T-helper 1 cell (primary cell): ENCODE measurements at regions not wholly inside any gene's neighbourhood (a gene's known extent, or its start where the extent isn't known, plus 50 kb on each side); places are given as distances from the start of the nearest gene placed in this dataset.

Source experiments
- DNase-seq, 5 donors: peaks; one replicate each; pipeline ENCODE4 v3.0.0-alpha.2; 2012 to 2020

DNA sequence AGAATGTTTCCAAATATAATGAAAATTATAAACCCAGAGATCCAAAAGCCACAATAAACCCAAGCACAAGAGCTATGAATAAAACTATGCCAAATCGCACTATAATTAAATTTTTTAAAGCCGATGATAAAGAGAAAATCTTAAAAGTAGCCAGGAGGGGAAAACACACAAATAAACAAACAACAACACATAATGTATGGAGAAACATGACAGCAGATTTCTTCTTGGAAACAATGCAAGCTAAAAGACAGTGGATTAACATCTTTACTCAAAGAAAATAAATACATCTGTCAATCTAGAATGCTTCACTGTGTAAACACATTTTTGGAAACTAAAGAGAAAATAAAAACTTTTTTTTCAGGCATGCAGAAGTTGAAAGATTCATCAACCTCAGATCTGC, 53.0 kb upstream of the SMOX start:
- no peak for DNase-seq

- peak in 3 of 5 donors; percentile 6 to 39 (median 18) for DNase-seq
Observed at GRCh38 chr20:4091490-4092479, 56.8 kb upstream of the SMOX start.

DNA sequence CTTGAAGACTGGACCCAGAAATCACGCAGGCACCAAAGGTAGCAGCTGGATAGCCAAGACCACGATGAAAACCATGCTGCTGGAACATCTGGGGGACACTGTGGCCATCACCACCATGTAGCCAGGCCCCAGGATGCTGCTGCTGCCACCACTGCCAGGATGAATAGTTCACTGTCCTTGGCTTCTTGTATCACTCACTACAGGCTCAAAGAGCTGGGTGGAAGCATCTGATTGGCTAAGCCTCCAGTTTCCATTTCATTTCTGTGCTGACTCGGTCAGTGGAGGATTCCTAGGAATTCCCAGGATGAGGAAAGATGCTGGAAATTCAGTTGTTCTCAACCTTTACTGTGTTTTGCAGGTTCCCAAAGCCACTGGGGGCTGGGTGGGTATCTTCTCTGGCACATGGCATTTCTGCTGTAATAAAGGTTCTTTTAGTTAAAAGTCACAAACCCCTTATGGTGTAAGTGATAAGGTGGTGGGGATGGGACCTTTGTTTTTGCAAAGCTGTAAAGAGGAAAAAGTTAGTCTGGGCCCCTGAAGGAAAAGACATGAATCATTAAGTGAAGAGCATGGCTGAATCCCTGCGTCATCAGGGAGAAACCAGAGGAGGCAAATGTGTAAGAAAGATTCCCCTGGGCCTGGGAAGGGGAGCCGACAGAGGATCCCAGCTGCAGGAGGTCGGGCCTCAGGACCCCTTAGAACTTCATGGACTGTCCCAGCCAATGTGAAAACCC, 57.7 kb upstream of the SMOX start:
- no peak for DNase-seq

- DNase-seq, result no peak
Observed at GRCh38 chr20:4089756-4090487, 58.7 kb upstream of the SMOX start.

DNA sequence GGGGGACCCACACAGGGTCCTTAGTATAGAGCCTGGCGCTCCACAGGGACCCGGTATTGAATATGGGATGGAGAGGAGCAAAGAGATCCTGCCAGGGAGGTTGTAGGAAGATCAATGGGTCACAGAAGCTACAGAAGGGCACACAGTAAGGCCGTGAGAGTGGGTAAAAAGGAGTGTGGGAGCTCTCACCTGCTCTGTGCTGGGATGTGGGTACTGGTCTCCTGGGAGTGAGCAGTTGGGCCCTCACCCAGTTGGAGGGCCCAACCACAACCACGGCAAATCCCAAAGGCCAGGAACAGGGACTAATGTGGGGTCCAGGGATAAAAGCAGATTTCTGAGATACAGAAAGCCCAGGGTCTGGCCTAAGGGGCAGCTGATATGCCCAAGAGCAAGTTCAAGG, 59.9 kb upstream of the SMOX start:
- no peak for DNase-seq

DNA sequence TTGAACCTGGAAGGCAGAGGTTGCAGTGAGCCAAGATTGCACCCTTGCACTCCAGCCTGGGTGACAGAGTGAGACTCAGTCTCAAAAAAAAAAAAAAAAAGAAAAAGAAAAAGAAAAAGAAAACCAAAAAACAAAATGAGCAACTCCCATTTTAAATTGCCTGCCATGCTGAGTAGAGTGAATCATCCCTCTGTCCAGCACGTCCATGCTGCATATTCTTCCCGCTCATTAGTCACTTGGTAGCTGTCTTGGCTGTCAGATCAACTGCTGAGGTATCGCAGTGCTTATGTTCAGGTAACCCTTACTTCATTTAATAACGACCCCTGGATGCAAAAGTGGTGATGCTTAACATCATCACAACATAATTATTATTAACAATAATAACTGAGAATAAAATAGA, 60.7 kb upstream of the SMOX start:
- DNase-seq, result no peak

DNA sequence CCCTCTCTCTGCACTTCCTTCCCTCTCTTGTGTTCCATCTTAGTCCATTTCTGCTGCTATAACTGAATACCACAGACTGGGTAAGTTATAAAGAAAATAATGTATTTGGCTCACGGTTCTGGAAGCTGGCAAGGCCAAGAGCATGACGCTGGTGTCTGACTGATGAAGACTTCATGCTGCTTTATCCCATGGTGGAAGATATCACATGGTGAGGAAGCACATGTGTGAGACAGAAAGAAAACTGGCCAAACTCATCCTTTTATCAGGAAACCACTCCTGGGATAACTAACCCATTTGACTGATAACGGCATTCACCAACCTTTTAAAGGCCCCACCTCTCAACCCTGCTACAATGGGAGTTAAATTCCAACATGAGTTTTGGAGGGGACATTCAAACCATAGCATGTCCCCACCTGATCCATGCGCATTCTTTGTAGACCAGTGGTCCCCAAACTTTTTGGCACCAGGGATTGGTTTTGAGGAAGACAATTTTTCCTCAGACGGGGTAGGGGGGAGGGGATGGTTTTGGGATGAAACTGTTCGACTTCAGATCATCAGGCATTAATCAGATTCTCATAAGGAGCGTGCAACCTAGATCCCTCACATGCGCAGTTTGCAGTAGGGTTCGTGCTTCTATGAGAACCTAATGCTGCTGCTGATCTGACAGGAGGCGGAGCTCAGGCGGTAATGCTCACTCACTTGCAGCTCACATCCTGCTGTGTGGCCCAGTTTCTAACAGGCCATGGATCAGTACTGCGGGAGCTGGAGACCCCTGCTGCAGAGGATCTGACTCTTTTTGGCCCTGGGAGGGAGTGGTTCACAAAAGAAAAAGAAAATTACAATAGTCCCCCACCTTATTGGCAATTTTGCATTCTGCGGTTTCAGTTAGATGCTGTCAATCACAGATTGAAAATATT, 61.6 kb upstream of the SMOX start:
- no peak for DNase-seq

GRCh38 chr20:4084721-4085120, 63.9 kb upstream of the SMOX start:
- no peak for DNase-seq

GRCh38 chr20:4084096-4084495, 64.5 kb upstream of the SMOX start:
- no peak for DNase-seq

DNA sequence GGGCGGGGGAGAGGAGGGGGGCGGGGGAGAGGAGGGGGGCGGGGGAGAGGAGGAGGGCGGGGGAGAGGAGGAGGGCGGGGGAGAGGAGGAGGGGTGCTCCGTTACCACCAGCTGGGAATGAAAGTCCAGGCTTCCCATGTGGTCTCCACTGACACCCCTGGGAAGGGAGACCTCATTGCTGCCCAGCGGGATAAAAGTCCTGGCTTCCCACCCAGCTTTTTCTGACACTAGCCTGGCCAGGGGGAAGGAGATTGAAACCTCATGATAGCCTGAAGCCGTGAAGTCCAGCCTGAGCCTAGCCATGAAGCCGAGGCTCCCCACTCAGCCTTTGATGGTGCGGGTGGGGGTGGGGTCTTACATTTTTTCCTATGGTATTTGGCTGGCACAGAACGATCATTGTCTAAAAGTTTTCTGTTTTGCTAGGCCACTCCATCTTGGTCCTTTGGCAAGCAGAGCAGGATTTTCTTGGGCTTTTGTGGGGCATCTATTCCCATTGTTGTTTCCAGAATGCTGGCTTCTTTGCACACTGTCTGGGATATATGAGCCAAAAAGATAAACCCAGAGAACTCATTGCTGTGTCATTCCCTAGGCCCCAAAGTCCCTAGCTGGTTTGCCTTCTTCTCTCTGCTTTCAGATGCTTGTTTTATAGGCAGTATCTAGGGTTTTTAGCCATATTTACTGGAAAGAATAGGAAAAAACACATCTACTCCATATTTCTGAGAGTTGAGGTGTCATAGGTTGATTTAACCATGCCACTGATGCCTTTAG, 65.3 kb upstream of the SMOX start:
- DNase-seq, result no peak

- peak in 3 of 5 donors; percentile 15 to 92 (median 17) for DNase-seq
Observed at GRCh38 chr20:4082406-4083097, 66.1 kb upstream of the SMOX start.

- no peak for DNase-seq
Observed at GRCh38 chr20:4081421-4081820, 66.1 kb upstream of the RNF24 start.

GRCh38 chr20:4076671-4077070, 61.3 kb upstream of the RNF24 start:
- DNase-seq, result no peak

GRCh38 chr20:4076033-4076432, 60.7 kb upstream of the RNF24 start:
- DNase-seq, result no peak

DNA sequence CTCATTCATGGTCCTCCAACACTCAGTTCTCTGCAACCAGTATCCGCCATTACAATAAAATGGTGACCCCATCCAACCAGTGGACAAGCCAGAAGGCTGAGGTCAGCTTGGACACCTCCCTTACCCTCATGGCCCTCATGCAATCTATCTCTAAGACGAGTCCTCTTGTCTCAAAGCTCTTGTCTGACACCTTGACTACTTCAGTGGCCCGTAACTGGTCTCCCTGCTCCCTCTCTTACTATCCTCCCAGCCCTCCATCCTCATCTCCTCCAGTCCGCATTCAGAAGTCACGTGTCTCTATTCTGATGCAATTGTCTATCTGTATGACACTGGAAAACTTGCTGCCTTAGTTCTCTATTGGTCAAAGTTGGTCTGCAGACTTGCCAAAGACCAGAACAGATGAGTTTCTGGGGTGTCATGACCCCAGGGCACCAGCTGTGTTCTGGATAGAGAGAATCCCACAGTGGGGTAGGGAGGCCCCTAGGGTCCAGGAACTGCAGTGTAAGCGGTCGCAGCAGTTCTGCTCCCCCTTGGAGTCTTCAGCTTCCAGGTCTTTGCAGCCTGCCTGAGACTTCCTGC, 59.6 kb upstream of the RNF24 start:
- no peak for DNase-seq

- no peak for DNase-seq
Observed at GRCh38 chr20:4073852-4074741, 58.7 kb upstream of the RNF24 start.

DNA sequence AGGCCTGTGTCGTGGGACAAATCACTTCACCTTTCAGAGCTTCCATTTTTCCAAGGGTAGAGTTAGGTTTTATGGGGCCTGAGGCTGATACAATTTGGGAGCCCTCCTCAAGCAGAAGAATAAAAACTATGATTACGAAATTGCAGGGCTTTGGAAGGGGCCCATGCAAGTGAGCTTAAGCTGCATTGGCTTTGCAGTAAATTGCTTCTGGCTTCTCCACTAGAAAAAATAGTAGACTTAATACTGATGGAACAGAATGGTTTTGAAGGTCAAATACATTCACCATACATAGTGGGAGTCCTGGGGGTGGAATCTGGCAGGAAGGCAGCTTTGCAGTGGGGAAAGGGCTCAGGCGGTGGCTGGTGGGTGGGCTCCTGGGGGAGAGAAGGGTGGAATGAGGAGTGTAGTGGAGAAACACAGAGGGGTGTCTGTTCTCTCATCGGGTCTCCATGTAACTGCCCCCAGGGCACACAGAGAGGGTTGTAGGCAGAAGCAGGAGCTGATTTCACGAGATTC, 55.9 kb upstream of the RNF24 start:
- no peak for DNase-seq

DNA sequence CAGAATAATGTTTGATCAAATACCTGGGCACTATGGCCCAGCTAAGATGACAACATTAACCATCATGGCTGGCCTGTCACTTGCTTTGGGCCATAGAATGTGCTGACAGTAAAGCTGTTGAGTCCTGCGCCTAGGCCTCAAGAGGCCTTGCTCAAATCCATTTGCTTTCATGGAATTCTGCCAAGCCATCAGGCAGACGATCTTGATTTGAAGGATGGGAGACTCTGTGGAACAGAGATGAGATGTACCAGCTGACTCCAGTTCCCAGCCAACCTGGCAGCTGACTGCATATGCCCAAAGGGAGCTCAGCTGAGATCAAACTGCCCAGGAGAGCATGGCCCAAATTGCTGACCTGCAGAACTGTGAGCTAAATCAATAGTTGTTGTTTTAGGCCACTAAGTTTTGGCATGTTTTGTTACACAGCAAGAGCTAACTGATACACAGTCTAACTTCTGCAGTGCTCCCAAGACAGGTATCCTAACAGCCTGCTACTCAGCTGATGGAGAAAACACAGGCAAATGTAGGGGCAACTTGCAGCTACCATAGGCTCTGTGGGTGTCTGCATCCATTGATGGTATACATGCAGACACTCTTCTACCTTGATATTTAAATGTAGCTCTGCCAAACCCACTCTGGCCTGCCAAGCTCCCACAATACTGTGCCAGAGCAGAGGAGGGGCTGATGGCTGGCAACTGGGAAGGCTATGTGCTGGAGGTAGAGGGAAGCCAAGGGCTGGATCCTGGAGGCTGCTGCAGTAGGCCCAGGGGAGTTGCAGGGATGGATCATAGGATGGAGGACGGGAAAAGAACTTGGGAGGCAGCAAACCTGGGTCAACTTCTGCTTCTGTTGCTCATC, 55.2 kb upstream of the RNF24 start:
- no peak for DNase-seq
